GM21825 (cell line): ENCODE measurements at regions not wholly inside any gene's neighbourhood (a gene's known extent, or its start where the extent isn't known, plus 50 kb on each side); places are given as distances from the start of the nearest gene placed in this dataset.

Source experiments
- ATAC-seq: cut with Tn5 transposase; IDR thresholded peaks from one replicate; pipeline ENCODE4 v1.9.1; 2021; ENCODE audit warnings: mild to moderate bottlenecking, moderate library complexity; ENCODE audit not compliant: unreplicated experiment

GRCh38 chr2:223503746-223504145, 98.4 kb downstream of the SCG2 start:
- ATAC-seq, result no peak

DNA sequence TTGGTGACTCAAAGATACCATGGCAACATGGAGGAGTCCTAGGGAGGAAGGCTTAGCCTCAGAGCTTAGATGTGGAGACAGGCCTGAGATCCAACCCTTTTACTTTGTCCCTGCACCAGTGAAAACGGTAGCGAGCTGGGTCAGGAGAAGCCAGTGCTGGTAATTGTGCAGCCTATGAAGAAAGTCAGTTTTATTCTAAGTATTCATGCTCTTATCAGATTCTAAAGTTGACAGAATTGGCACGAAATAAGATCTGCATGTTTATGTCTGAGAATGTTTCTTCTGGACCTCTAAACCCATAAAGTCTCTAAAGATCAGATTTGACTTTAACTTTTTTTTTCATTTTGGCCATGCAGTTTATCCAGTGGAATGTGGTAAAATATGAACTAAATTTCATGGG, 93.8 kb downstream of the SCG2 start:
- no peak for ATAC-seq

GRCh38 chr2:223510713-223511112, 91.4 kb downstream of the SCG2 start:
- ATAC-seq, result no peak

DNA sequence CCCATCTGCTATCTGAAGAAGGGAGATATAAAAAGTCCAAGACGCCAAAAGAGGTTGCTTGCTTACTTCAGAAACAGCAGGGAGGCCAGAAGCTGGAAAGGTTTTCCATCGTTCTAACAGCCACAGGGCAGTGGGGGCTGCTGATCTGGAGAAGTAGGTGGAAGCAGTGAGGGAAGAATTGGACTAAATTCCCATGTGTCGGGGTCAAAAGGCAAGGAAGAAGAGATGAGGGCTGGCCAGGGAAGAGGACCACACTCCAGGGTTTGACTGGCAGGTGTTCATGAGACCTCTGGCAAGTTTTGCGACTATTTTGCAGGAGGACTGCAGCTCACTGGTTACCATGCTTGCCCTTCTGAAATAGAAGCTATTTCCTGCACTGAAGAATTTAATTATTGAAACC, 91.0 kb downstream of the SCG2 start:
- no peak for ATAC-seq

- ATAC-seq, result no peak
Observed at GRCh38 chr2:223513771-223514455, 88.2 kb downstream of the SCG2 start.

GRCh38 chr2:223519471-223519870, 82.7 kb downstream of the SCG2 start:
- ATAC-seq, result no peak

GRCh38 chr2:223522796-223523195, 79.4 kb downstream of the SCG2 start:
- no peak for ATAC-seq

DNA sequence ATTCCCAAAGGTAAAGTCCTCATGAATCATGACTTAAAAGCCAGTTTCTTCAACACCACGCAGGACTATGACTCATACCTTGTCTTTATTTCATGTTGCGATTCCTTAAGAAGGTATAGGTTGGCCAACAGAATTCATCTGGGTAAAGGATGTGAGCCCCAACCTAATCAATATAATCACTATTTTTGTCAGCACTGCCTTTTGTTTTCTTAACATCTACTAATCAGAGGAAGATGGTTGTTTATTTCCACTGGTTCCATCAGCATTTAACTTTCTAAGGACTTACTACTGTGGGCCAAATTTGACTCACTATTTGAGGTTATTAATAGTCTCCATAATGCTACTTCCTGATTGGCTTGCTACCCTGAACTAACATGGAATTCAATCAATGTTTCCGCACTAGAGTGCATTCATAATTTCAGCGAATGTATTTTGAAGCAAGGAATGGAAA, 78.6 kb downstream of the SCG2 start:
- ATAC-seq, result no peak

DNA sequence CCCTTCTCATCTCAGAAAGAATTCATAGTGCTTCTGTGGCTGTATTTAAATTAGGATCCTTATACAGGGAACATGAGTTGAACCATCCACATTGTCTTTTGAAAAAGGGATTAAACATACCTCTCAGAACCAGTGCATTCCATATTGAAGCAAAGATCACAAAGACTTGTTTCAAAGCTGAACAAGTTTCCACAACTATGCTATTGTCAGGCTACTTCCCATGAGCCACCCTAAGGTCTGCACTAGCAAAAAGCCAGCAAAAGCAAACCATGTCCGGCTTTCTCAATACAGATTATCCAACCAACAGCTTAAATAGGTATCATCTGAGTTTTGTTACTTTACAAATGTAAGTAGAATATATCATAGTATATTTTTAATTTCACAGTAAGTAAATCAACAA, 78.1 kb downstream of the SCG2 start:
- no peak for ATAC-seq

DNA sequence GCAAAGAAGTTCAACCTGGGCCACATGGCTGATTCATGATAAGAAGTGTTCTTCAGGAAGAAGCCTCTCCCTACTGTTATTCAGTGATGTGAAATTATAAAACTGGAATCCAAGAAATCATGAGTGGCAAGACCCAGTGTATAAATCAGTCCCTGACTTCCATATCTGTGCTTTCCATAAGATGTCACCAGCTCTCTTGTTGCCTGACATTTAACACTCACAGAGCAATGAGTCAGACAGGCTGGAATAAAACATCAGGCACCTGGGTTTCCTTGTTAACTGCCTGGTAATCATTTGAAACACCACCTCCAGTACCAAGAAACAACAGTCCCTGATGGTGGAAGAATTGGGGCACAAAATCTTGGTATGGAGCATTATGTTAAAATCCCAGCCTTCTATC, 76.1 kb downstream of the SCG2 start:
- no peak for ATAC-seq

GRCh38 chr2:223528036-223528435, 74.1 kb downstream of the SCG2 start:
- ATAC-seq, result no peak

GRCh38 chr2:223529696-223530095, 72.5 kb downstream of the SCG2 start:
- no peak for ATAC-seq

- no peak for ATAC-seq
Observed at GRCh38 chr2:223530811-223531210, 71.3 kb downstream of the SCG2 start.

DNA sequence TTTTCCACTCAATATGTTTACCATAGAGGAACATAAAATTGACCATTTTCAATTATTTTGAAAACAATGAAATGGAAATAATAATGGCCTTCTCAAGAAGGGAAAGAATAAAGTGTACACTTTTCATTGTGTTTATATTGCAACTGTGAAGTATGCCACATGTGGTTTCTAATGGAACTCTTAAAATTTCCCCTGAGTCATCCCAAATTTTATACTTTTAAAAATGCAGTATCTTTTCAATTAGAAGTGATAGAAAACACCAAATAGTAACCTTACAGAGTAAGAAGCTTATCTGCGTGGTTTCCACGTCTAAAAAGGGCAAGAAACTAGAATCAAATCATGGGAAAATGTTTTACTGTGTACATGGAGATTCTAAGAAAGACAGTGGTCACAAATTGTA, 70.0 kb downstream of the SCG2 start:
- no peak for ATAC-seq

GRCh38 chr2:223532712-223533111, 69.4 kb downstream of the SCG2 start:
- no peak for ATAC-seq

GRCh38 chr2:223536546-223536945, 65.6 kb downstream of the SCG2 start:
- no peak for ATAC-seq

DNA sequence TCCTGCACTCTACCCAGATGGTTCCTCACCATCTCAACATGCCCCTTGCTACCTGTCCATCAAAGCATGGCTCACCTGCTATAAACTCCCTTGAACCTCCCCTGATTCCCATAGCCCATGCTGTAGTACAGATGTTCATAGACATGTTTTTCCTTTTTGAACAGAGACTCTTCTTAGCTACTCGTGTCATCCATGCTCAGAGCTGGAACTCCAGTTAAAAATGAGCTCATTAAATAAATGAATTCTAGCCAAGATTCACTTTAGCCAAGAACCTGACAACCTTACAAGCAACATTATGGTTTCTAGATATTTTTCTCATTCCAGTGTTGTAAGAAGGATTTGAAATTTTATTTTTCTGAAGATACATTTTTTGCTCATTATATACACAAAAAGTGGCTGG, 65.0 kb downstream of the SCG2 start:
- no peak for ATAC-seq

- ATAC-seq, result no peak
Observed at GRCh38 chr2:223537651-223538601, 64.2 kb downstream of the SCG2 start.

- no peak for ATAC-seq
Observed at GRCh38 chr2:223538920-223539440, 63.2 kb downstream of the SCG2 start.

DNA sequence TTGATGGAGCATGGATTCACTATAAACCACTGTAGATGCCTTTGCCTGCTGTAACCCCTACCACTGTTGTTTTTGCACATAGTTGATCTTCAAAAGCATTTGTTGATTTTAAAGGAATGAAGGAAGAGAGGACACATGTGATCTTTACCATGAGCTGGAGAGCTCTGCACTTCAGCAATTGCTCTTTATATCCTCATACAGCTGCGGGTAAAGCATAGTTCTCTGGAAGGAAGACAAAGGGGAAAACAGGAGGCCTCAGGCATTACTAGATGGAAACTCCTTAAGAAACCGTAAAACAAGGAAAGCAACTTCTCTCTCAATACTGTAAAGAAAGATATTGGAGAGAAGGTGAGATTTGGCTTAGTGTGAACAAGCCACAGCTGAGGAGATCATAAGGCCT, 60.6 kb downstream of the SCG2 start:
- ATAC-seq, result no peak

DNA sequence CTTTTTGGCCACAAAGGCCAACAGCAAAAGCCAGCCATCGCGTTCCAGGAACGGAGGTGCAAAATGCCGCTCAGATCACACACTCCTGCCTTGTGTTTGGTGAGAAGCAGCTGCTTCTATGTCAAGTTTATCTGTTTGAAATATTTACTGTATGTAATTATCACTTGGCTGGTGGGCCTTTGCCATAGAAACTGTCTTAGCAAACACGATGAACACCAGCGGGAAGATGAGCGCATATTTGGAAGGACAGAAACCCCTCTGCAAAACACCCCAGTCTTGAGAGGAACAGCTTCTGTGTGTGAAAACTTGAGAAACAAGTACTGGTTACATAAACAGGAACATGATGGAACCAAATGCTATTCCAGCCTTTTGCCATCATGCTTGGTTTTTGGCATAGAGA, 59.7 kb downstream of the SCG2 start:
- no peak for ATAC-seq

DNA sequence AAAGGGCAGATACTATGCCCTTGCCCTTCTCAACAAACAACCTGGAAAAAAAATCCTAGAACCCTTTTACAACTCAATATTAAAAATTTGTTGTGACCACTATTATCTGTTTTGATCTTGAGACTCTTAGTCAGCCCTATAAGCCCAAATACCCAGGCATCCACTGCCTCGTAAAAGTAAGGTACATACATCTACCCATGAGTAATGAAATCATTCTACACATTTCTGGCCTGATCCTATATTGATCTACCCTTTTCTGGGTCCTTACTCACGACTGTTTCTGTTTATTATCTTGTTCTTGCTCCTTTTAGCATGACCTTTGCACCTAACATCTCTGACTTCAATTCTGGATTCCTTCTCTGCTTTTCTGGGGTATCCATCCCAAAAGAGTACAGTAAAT, 56.8 kb downstream of the SCG2 start:
- ATAC-seq, result no peak
